ENCODE measurements at regions not wholly inside any gene's neighbourhood (a gene's known extent, or its start where the extent isn't known, plus 50 kb on each side); places are given as distances from the start of the nearest gene placed in this dataset.

GRCh38 chr2:183253441-183254130 lies 129.3 kb downstream of the NUP35 start:
- TF ChIP-seq CTCF (IDR thresholded peaks at IDR 0.05): no peak
- no peak for TF ChIP-seq POLR2A (IDR thresholded peaks at IDR 0.05)

All from Peyer's patch (tissue), 4 donors.